Prostate gland (tissue), 2 donors: ENCODE measurements at regions not wholly inside any gene's neighbourhood (a gene's known extent, or its start where the extent isn't known, plus 50 kb on each side); places are given as distances from the start of the nearest gene placed in this dataset.

Experiments used
- DNase-seq: peaks from one replicate; pipeline ENCODE4 v3.0.0-alpha.2; 2019; ENCODE audit warnings: low spot score
- H3K27ac ChIP-seq, 2 donors: fragments of 200-600 bp; sonication (generic); 2 replicates each; pipeline ENCODE4 v1.5.1; 2017 to 2019
- H3K27me3 ChIP-seq: fragments of 200-600 bp; sonication (generic); replicated peaks from 2 replicates; pipeline ENCODE4 v1.5.1; 2019; ENCODE audit not compliant: insufficient read depth
- H3K36me3 ChIP-seq, 2 donors: fragments of 200-600 bp; sonication (generic); 1 replicate in 1 of 2; 2 replicates in 1 of 2; pipeline versions ENCODE4 v1.5.1 to v1.8.1; 2017 to 2019
- H3K4me1 ChIP-seq: fragments of 200-600 bp; sonication (generic); replicated peaks from 2 replicates; pipeline ENCODE4 v1.5.1; 2019
- H3K4me3 ChIP-seq, 2 donors: fragments of 200-600 bp; sonication (generic); 2 replicates each; pipeline ENCODE4 v1.5.1; 2017 to 2019
- H3K9me3 ChIP-seq: fragments of 200-600 bp; sonication (generic); 2 replicates; pipeline ENCODE4 v1.5.1; 2017
- POLR2A ChIP-seq: fragments of 450-650 bp; IDR thresholded peaks from one replicate; pipeline ENCODE4 v1.6.1; 2016; ENCODE audit warnings: antibody characterized with exemption, mild to moderate bottlenecking
- POLR2AphosphoS5 ChIP-seq: sonication (generic); formaldehyde crosslinking; IDR thresholded peaks from one replicate; pipeline ENCODE4 v1.6.1; 2017; ENCODE audit warnings: antibody characterized with exemption
- WGBS: methylation state at CpG from one replicate; pipeline ENCODE4 v1.1.5; 2018; 5-methylcytosine and 5-hydroxymethylcytosine counted together
- intact Hi-C: fragments of 100-400 bp; cut with DNase I; formaldehyde crosslinking; loops from one replicate; pipeline ENCODE4 v1.14.2; 2022
- TF ChIP-seq, protein P1 (sequence below), 4 experiments: fragments of 200-600 bp in 2 of 4; fragments of 450-650 bp in 2 of 4; sonication (generic) in 2 of 4; IDR thresholded peaks; 1 replicate in 3 of 4; 2 replicates in 1 of 4; pipeline ENCODE4 v1.5.1; 2016 to 2019; ENCODE audit warnings: antibody characterized with exemption in 4 of 4, mild to moderate bottlenecking in 2 of 4, moderate library complexity in 2 of 4

DNA sequence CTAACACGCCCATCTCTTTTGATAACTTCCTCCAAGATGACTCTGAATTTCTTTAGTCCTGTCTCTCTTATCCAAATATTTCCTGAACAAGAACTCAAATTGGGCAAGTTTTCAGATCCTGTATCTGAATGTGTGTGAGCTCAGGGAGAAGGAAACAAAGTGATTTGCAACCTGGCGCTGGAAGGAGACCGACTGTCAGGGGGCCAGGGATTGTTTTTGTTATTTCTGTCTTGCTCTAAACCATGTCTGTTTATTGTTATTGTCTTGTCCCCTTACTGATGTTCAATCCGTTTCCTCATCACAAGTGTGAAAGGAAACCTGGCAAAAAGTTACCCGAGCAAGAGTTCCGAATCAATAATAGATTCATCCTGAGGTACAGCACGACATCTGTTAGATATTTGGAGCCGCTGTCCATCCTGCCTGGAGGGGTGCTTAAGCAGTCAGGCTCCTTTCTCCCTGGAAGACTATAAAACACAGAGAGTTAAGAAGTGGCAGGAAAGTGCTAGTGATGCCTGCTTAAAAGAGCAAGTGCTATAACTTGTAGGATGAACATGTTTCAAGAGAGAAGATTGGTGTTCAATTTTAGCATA lies 132.5 kb upstream of the OSR1 start:
- no peaks in the 10 kb centered on the region for H3K9me3 ChIP-seq
- DNase-seq: no peak
- no peaks in the 10 kb centered on the region for H3K27me3 ChIP-seq
- H3K4me1 ChIP-seq: no peaks in the 10 kb centered on the region
- no peak overlapping the region for H3K4me3 ChIP-seq
- no peak for TF ChIP-seq POLR2AphosphoS5
- TF ChIP-seq, protein P1, sequence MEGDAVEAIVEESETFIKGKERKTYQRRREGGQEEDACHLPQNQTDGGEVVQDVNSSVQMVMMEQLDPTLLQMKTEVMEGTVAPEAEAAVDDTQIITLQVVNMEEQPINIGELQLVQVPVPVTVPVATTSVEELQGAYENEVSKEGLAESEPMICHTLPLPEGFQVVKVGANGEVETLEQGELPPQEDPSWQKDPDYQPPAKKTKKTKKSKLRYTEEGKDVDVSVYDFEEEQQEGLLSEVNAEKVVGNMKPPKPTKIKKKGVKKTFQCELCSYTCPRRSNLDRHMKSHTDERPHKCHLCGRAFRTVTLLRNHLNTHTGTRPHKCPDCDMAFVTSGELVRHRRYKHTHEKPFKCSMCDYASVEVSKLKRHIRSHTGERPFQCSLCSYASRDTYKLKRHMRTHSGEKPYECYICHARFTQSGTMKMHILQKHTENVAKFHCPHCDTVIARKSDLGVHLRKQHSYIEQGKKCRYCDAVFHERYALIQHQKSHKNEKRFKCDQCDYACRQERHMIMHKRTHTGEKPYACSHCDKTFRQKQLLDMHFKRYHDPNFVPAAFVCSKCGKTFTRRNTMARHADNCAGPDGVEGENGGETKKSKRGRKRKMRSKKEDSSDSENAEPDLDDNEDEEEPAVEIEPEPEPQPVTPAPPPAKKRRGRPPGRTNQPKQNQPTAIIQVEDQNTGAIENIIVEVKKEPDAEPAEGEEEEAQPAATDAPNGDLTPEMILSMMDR (IDR thresholded peaks at IDR 0.05): no peak
- TF ChIP-seq POLR2A: no peak
- WGBS: 60% methylated on average over 8 of the region's 8 CpGs
- no peaks in the 10 kb centered on the region for H3K36me3 ChIP-seq
- H3K27ac ChIP-seq: no peak overlapping the region
- intact Hi-C loops: no loop called here

DNA sequence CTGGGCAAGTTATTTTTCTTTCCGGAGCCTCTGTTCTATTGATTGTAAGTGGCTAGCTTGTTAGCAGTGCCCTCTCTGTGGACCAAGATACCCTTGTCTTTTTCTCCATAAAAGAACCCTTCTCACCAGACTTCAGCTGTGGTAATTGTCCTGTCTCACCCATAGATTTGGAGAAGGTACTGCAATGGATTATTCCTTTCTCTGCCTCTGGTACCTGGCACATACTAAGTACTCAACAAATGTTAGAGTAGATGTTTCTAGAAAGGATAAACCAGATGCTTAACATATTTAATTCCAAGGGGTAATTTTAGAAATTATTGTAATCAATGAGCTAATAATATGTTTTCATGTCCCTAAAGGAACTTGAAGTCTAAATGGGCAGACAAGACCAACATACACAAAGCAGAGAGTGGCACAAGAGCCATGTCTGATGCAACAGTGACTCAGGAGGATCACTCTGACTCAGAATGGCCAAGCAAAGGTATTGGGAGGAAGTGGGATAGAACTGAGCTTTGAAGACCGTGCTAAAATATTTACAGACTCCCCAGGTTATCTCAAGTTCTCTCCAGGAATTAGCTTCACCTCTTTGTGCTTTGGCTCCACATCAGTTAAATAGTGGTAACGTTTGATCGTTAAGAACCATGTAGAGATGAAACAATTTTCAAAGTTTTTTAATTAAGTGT lies 129.7 kb upstream of the OSR1 start:
- no peaks in the 10 kb centered on the region for H3K9me3 ChIP-seq
- H3K4me3 ChIP-seq: no peak overlapping the region
- no peaks in the 10 kb centered on the region for H3K4me1 ChIP-seq
- H3K27me3 ChIP-seq: no peaks in the 10 kb centered on the region
- WGBS: 73% methylated on average over 4 of the region's 4 CpGs
- no peak for DNase-seq
- H3K36me3 ChIP-seq: no peaks in the 10 kb centered on the region
- intact Hi-C loops: no loop called here
- no peak overlapping the region for H3K27ac ChIP-seq
- no peak for TF ChIP-seq POLR2A
- no peak for TF ChIP-seq POLR2AphosphoS5
- TF ChIP-seq, protein P1 (IDR thresholded peaks at IDR 0.05): no peak

DNA sequence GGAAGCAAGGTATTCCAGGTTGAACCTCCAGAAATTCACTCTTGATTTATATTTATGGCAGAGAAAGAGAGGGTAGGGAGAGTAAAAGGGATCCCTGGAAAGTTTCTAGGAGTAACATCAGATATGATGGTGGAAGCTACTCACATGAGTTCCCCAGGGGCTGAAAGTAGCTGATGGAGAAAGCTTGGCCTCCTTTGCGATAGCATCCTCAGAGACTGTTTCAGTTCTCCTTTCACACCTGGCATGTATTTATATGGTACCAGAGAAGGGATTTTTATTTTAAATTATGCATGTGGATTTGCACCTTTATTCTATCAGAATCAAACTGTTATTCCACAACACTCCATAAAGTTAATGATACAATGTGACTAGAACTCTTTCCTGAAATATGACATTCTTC lies 126.3 kb upstream of the OSR1 start:
- 97% methylated on average over 1 of the region's 1 CpG for WGBS
- H3K4me1 ChIP-seq: no peaks in the 10 kb centered on the region
- no peaks in the 10 kb centered on the region for H3K36me3 ChIP-seq
- H3K27ac ChIP-seq: no peak overlapping the region
- intact Hi-C loops: no loop called here
- DNase-seq: no peak
- no peak overlapping the region for H3K4me3 ChIP-seq
- TF ChIP-seq POLR2A (no peak), POLR2AphosphoS5 (no peak)
- TF ChIP-seq, protein P1 (IDR thresholded peaks at IDR 0.05): no peak
- no peaks in the 10 kb centered on the region for H3K9me3 ChIP-seq
- H3K27me3 ChIP-seq: no peaks in the 10 kb centered on the region

DNA sequence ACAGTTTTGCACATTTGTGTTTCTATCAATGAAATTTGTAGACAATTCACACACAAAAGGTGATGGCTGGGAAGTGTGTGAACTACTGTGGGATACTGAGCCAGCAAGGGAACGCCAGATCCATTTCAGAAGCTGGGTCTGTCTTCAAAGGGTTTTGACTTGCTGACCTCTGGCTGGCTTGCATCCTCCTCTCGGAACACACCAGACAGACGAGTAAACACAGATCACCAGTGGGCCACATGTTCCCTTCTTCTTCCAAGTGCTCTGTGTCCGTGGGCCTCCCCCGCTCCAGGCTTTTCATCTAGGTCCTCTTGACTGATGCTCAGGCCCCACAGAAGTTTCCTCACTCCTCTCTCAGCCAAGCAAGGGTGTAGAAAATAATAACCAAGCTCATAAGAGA lies 122.2 kb upstream of the OSR1 start:
- Histone ChIP-seq H3K36me3 (no peaks in the 10 kb centered on the region), H3K4me3 (no peak overlapping the region), H3K27me3 (no peaks in the 10 kb centered on the region), H3K27ac (no peak overlapping the region), H3K4me1 (no peaks in the 10 kb centered on the region), H3K9me3 (no peaks in the 10 kb centered on the region)
- TF ChIP-seq POLR2A (no peak), POLR2AphosphoS5 (no peak)
- TF ChIP-seq, protein P1 (IDR thresholded peaks at IDR 0.05): no peak
- intact Hi-C loops: no loop called here
- WGBS: 72% methylated on average over 5 of the region's 5 CpGs
- DNase-seq: no peak

DNA sequence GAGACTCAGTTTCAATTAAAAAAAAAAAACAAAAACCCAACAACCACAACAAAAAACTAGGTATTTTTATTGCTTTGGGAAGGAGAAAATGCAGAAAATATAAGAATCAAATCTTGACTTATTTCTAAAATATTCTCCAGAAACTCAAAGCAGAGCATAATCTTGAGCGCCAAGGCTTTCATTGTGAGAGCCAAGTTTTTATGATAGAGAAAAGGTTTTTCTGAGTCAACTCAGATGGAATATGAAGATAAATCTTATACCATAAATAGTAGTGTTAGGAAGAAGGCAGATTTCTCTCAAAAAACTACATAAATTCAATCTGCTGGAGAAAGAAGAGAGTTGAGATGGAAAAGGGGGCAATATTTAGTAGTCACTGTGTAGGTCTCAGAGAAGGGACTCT lies 121.2 kb upstream of the OSR1 start:
- no peaks in the 10 kb centered on the region for H3K27me3 ChIP-seq
- H3K36me3 ChIP-seq: no peaks in the 10 kb centered on the region
- WGBS: 93% methylated on average over 1 of the region's 1 CpG
- no peak overlapping the region for H3K27ac ChIP-seq
- TF ChIP-seq, protein P1 (IDR thresholded peaks at IDR 0.05): no peak
- TF ChIP-seq POLR2AphosphoS5 (no peak), POLR2A (no peak)
- H3K4me1 ChIP-seq: no peaks in the 10 kb centered on the region
- H3K9me3 ChIP-seq: no peaks in the 10 kb centered on the region
- intact Hi-C loops: no loop called here
- no peak overlapping the region for H3K4me3 ChIP-seq
- no peak for DNase-seq
